Endothelial cell of umbilical vein (primary cell): ENCODE measurements at regions not wholly inside any gene's neighbourhood (a gene's known extent, or its start where the extent isn't known, plus 50 kb on each side); places are given as distances from the start of the nearest gene placed in this dataset.

ENCODE experiments used
- BruUV-seq: library from RNA; stranded (reverse); fragments of 400-500 nt; replicated peaks from 2 replicates; lab custom pipeline; 2021; lab: Mats Ljungman, UMichigan
- CTCF ChIA-PET: fragments of 300-600, 350-600 bp; sonication (Branson Sonifier 250); formaldehyde crosslinking; loops from one replicate; lab custom pipeline; 2021; ENCODE audit warnings: antibody characterized with exemption, inconsistent platforms; lab: Charles Lee
- POLR2A ChIA-PET: fragments of 300-600, 350-600 bp; sonication (Branson Sonifier 250); formaldehyde crosslinking; loops from one replicate; lab custom pipeline; 2021; ENCODE audit warnings: antibody characterized with exemption, inconsistent platforms; lab: Charles Lee
- DNase-seq: peaks from one replicate; pipeline ENCODE4 v3.0.0-alpha.2; 2011; ENCODE audit warnings: low read depth, low spot score
- FAIRE-seq: peaks from 2 replicates; lab custom pipeline; 2011; peaks lifted over from hg19 to GRCh38; lab: Jason Lieb, UNC
- H2AFZ ChIP-seq: 2 replicates; pipeline ENCODE4 v1.6.0; 2012; ENCODE audit warnings: low read depth, low read length, control low read depth, inconsistent platforms
- H3K27ac ChIP-seq: 2 replicates; pipeline ENCODE4 v1.5.1; 2011; ENCODE audit warnings: low read depth, mild to moderate bottlenecking, control low read depth, low read length, moderate library complexity; ENCODE audit not compliant: insufficient read depth
- H3K27me3 ChIP-seq, 2 experiments: 2 replicates each; pipeline versions ENCODE4 v1.6.0 to v1.6.1; 2011; ENCODE audit warnings: low read length in 2 of 2, mixed read lengths in 1 of 2; ENCODE audit not compliant: control insufficient read depth in 2 of 2, insufficient read depth in 2 of 2
- H3K36me3 ChIP-seq, 2 experiments: 2 replicates in 1 of 2; 3 replicates in 1 of 2; pipeline ENCODE4 v1.5.1; 2011; ENCODE audit warnings: low read length in 2 of 2, mild to moderate bottlenecking in 1 of 2, moderate library complexity in 1 of 2; ENCODE audit not compliant: control insufficient read depth in 2 of 2, insufficient read depth in 2 of 2; ENCODE audit errors: extremely low read depth in 1 of 2
- H3K4me1 ChIP-seq: 3 replicates; pipeline ENCODE4 v1.5.1; 2011; ENCODE audit warnings: mild to moderate bottlenecking, low read length; ENCODE audit not compliant: control insufficient read depth, insufficient read depth; ENCODE audit errors: extremely low read depth
- H3K4me2 ChIP-seq: 2 replicates; pipeline ENCODE4 v1.6.1; 2011; ENCODE audit warnings: low read length, control low read depth, mixed read lengths; ENCODE audit not compliant: insufficient read depth
- H3K4me3 ChIP-seq, 3 experiments: fragments of 200-600 bp in 1 of 3; sonication (generic), shearing (Covaris generic) in 1 of 3; replicated peaks in 1 of 3; 2 replicates each; pipeline ENCODE4 v1.5.1; 2011 to 2016; ENCODE audit warnings: control low read depth in 3 of 3, low read length in 3 of 3, mild to moderate bottlenecking in 2 of 3, inconsistent platforms in 1 of 3, low read depth in 1 of 3, moderate library complexity in 1 of 3; ENCODE audit not compliant: insufficient read depth in 1 of 3
- H3K79me2 ChIP-seq: 2 replicates; pipeline ENCODE4 v1.6.0; 2012; ENCODE audit warnings: low read length, inconsistent platforms; ENCODE audit not compliant: control insufficient read depth, insufficient read depth
- H3K9ac ChIP-seq: replicated peaks from 2 replicates; pipeline ENCODE3; 2011; ENCODE audit warnings: low read length, control low read depth; ENCODE audit not compliant: insufficient read depth; ENCODE audit errors: extremely low read depth
- H3K9me1 ChIP-seq: replicated peaks from 3 replicates; pipeline ENCODE4 v1.6.0; 2011; ENCODE audit warnings: mild to moderate bottlenecking, low read length; ENCODE audit not compliant: control insufficient read depth, insufficient read depth; ENCODE audit errors: extremely low read depth
- H3K9me3 ChIP-seq: replicated peaks from 2 replicates; pipeline ENCODE4 v1.5.1; 2012; ENCODE audit warnings: low read length, inconsistent platforms; ENCODE audit not compliant: control insufficient read depth, insufficient read depth
- H4K20me1 ChIP-seq: replicated peaks from 2 replicates; pipeline ENCODE3; 2011; ENCODE audit warnings: mild to moderate bottlenecking, low read length; ENCODE audit not compliant: control insufficient read depth, insufficient read depth; ENCODE audit errors: extremely low read depth
- EZH2 ChIP-seq: IDR thresholded peaks from 2 replicates; pipeline ENCODE4 v1.6.1; 2012; ENCODE audit warnings: borderline replicate concordance, low read depth, mild to moderate bottlenecking, moderate library complexity, low read length, inconsistent platforms; ENCODE audit not compliant: severe bottlenecking
- FOS ChIP-seq: IDR thresholded peaks from 2 replicates; pipeline ENCODE4 v1.6.1; 2011; ENCODE audit warnings: mild to moderate bottlenecking, low read length, moderate library complexity, borderline replicate concordance; ENCODE audit not compliant: insufficient read depth
- GATA2 ChIP-seq: IDR thresholded peaks from 2 replicates; pipeline ENCODE4 v1.7.0; 2011; ENCODE audit warnings: low read depth, mild to moderate bottlenecking, moderate library complexity, mixed read lengths, low read length; ENCODE audit not compliant: insufficient read length, insufficient read depth
- JUN ChIP-seq: IDR thresholded peaks from 2 replicates; pipeline ENCODE4 v1.6.1; 2011; ENCODE audit warnings: borderline replicate concordance, low read depth; ENCODE audit not compliant: insufficient read length, insufficient read depth
- MYC ChIP-seq: IDR thresholded peaks from one replicate; pipeline ENCODE4 v1.6.1; 2011; ENCODE audit warnings: mild to moderate bottlenecking, low read depth, low read length
- POLR2A ChIP-seq: IDR thresholded peaks from 2 replicates; pipeline ENCODE4 v1.6.1; 2012; ENCODE audit warnings: low read depth, mild to moderate bottlenecking, control low read depth, low read length
- POLR2AphosphoS5 ChIP-seq: IDR thresholded peaks from 2 replicates; pipeline ENCODE4 v1.6.1; 2012; ENCODE audit warnings: low read depth, mild to moderate bottlenecking, control low read depth, low read length, moderate library complexity; ENCODE audit not compliant: insufficient read depth
- dilution Hi-C: fragments of 300-500 bp; cut with MboI; formaldehyde crosslinking; loops from one replicate; pipeline ENCODE4 v1.15.0; 2019; ENCODE audit warnings: low sequenced_read_pairs; ENCODE audit not compliant: extremely low pct_ligation_motif_present
- intact Hi-C: fragments of 100-400 bp; cut with micrococcal nuclease; formaldehyde crosslinking; loops from one replicate; pipeline ENCODE4 v1.10.0; 2022
- TF ChIP-seq, protein P1 (sequence below), 2 donors: IDR thresholded peaks; 1 replicate in 1 of 2; 2 replicates in 1 of 2; pipeline ENCODE4 v1.5.1; 2011; ENCODE audit warnings: low read length in 2 of 2, mild to moderate bottlenecking in 2 of 2, moderate library complexity in 2 of 2, control low read depth in 1 of 2, inconsistent platforms in 1 of 2, low read depth in 1 of 2; ENCODE audit not compliant: insufficient read depth in 1 of 2; ENCODE audit errors: extremely low read depth in 1 of 2
- TF ChIP-seq, protein P2 (sequence below): IDR thresholded peaks from 2 replicates; pipeline ENCODE4 v1.6.1; 2011; ENCODE audit not compliant: insufficient read depth, insufficient read length

DNA sequence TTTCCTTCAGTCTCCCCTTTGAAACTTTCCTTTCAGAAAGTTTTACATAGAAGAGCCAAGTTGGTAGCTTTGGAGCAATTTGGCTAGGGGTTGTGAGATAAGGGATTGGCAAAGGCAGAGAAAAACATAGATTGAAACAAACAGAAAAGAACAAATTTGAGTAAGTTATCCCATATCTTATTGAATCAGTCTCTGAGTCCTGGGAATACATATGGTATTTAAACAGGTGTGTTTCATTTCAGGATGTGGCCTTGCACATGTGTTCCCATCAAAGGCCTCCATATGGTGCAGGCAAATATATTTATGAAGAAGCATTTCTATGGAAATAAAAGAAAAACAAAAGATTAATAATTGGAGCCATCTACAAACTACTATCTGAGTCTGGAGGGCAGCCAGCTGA, 227.9 kb upstream of the ZFP42 start:
- Histone ChIP-seq H3K9me1 (no peaks in the 10 kb centered on the region), H3K27me3 (no peaks in the 10 kb centered on the region), H3K9me3 (peaks cover 4% of the 10 kb centered on the region), H3K36me3 (no peaks in the 10 kb centered on the region), H2AFZ (no peak overlapping the region), H3K4me2 (no peak overlapping the region), H4K20me1 (no peaks in the 10 kb centered on the region), H3K9ac (no peak overlapping the region), H3K27ac (no peak overlapping the region), H3K79me2 (no peaks in the 10 kb centered on the region), H3K4me3 (no peak overlapping the region), H3K4me1 (no peaks in the 10 kb centered on the region)
- dilution Hi-C loops (no loop called here), intact Hi-C loops (no loop called here)
- ChIA-PET POLR2A (no interaction called here), CTCF (no interaction called here)
- no peak for FAIRE-seq
- BruUV-seq = no TSS peak
- no peak for DNase-seq
- TF ChIP-seq, protein P1, sequence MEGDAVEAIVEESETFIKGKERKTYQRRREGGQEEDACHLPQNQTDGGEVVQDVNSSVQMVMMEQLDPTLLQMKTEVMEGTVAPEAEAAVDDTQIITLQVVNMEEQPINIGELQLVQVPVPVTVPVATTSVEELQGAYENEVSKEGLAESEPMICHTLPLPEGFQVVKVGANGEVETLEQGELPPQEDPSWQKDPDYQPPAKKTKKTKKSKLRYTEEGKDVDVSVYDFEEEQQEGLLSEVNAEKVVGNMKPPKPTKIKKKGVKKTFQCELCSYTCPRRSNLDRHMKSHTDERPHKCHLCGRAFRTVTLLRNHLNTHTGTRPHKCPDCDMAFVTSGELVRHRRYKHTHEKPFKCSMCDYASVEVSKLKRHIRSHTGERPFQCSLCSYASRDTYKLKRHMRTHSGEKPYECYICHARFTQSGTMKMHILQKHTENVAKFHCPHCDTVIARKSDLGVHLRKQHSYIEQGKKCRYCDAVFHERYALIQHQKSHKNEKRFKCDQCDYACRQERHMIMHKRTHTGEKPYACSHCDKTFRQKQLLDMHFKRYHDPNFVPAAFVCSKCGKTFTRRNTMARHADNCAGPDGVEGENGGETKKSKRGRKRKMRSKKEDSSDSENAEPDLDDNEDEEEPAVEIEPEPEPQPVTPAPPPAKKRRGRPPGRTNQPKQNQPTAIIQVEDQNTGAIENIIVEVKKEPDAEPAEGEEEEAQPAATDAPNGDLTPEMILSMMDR (IDR thresholded peaks at IDR 0.05; ENCODE audit: extremely low read depth in 1 of 2, insufficient read depth in 1 of 2, low read depth in 1 of 2, low read length in 2 of 2) = no peak
- TF ChIP-seq GATA2 = no peak
- TF ChIP-seq FOS = no peak
- TF ChIP-seq MYC = no peak
- TF ChIP-seq, protein P2, sequence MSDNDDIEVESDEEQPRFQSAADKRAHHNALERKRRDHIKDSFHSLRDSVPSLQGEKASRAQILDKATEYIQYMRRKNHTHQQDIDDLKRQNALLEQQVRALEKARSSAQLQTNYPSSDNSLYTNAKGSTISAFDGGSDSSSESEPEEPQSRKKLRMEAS = no peak
- TF ChIP-seq JUN = no peak
- no peak for TF ChIP-seq POLR2AphosphoS5
- no peak for TF ChIP-seq POLR2A
- TF ChIP-seq EZH2 = no peak
